ENCODE measurements at regions not wholly inside any gene's neighbourhood (a gene's known extent, or its start where the extent isn't known, plus 50 kb on each side); places are given as distances from the start of the nearest gene placed in this dataset.
"Not testable (repeated sequence)": the region's sequence is repeated elsewhere in the genome, so short reads cannot be mapped to it uniquely, and the experiment has no call there.

DNA sequence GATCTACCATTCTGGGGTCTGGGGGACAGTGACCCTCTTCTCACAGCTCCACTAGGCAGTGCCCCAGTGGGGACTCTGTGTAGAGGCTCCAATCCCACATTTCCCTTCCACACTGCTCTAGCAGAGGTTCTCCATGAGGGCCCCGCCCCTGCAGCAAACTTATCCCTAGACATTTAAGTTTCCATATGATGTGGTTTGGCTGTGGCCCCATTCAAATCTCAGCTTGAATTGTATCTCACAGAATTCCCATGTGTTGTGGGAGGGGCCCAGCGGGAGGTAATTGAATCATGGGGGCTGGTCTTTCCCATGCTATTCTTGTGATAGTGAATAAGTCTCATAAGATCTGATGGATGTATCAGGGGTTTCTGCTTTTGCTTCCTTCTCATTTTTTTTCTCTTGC lies 241.3 kb downstream of the DPY19L2 start:
- TF ChIP-seq POLR2A (IDR thresholded peaks at IDR 0.05; ENCODE audit: low read depth, low read length); POLR2AphosphoS5 (IDR thresholded peaks at IDR 0.05; ENCODE audit: insufficient read depth, low read depth, low read length); EZH2 (IDR thresholded peaks at IDR 0.05; ENCODE audit: borderline replicate concordance, low read depth, low read length, severe bottlenecking); JUN (IDR thresholded peaks at IDR 0.05; ENCODE audit: borderline replicate concordance, insufficient read depth, insufficient read length, low read depth); MYC (IDR thresholded peaks at IDR 0.05; ENCODE audit: low read depth, low read length): not testable (repeated sequence)
- TF ChIP-seq, protein P1, sequence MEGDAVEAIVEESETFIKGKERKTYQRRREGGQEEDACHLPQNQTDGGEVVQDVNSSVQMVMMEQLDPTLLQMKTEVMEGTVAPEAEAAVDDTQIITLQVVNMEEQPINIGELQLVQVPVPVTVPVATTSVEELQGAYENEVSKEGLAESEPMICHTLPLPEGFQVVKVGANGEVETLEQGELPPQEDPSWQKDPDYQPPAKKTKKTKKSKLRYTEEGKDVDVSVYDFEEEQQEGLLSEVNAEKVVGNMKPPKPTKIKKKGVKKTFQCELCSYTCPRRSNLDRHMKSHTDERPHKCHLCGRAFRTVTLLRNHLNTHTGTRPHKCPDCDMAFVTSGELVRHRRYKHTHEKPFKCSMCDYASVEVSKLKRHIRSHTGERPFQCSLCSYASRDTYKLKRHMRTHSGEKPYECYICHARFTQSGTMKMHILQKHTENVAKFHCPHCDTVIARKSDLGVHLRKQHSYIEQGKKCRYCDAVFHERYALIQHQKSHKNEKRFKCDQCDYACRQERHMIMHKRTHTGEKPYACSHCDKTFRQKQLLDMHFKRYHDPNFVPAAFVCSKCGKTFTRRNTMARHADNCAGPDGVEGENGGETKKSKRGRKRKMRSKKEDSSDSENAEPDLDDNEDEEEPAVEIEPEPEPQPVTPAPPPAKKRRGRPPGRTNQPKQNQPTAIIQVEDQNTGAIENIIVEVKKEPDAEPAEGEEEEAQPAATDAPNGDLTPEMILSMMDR (IDR thresholded peaks at IDR 0.05; ENCODE audit: extremely low read depth in 1 of 2, insufficient read depth in 1 of 2, low read depth in 1 of 2, low read length in 2 of 2), result not testable (repeated sequence)
- TF ChIP-seq, protein P2, sequence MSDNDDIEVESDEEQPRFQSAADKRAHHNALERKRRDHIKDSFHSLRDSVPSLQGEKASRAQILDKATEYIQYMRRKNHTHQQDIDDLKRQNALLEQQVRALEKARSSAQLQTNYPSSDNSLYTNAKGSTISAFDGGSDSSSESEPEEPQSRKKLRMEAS (IDR thresholded peaks at IDR 0.05; ENCODE audit: insufficient read depth, insufficient read length), result not testable (repeated sequence)

All from endothelial cell of umbilical vein (primary cell).